ENCODE measurements at regions not wholly inside any gene's neighbourhood (a gene's known extent, or its start where the extent isn't known, plus 50 kb on each side); places are given as distances from the start of the nearest gene placed in this dataset.

- no peak overlapping the region for H3K9ac ChIP-seq (ENCODE audit: extremely low read depth, insufficient read length, low read length)
- H3K4me3 Mint-ChIP-seq, result no peak overlapping the region
- no peak overlapping the region for H2BK15ac ChIP-seq (ENCODE audit: low read depth, low read length)
- no peak overlapping the region for H3K23ac ChIP-seq (ENCODE audit: insufficient read length, low read depth, low read length)
- H4K91ac ChIP-seq (ENCODE audit: insufficient read length, low read depth, low read length), result no peak overlapping the region
- no peak overlapping the region for H3K4me2 ChIP-seq (ENCODE audit: insufficient read depth, insufficient read length, low read length)
- H3K4ac ChIP-seq (ENCODE audit: low read depth, low read length), result no peak overlapping the region
- no peak overlapping the region for H3K27ac Mint-ChIP-seq
- TF ChIP-seq CTCF (conservative IDR thresholded peaks at IDR 0.05), result no peak
- peaks cover 2% of the 10 kb centered on the region; the same call in 1 of the 2 replicates for H3K4me1 ChIP-seq (ENCODE audit: insufficient read depth, low read length)
- H2BK120ac ChIP-seq (ENCODE audit: low read depth, low read length, poor library complexity, severe bottlenecking), result no peak overlapping the region
- no peaks in the 10 kb centered on the region for H3K27me3 Mint-ChIP-seq (ENCODE audit: low read depth)
- H3K9me3 Mint-ChIP-seq, result no peaks in the 10 kb centered on the region; a peak in 1 of 5 replicates
- H3K79me2 ChIP-seq (ENCODE audit: insufficient read depth, low read length), result no peaks in the 10 kb centered on the region
- H4K20me1 ChIP-seq (ENCODE audit: control insufficient read depth, insufficient read depth, insufficient read length), result no peaks in the 10 kb centered on the region
- H3T11ph ChIP-seq (ENCODE audit: low read length), result no peak overlapping the region
- peaks cover 0 to 3% (median 0%) of the 10 kb centered on the region in 3 experiments; a peak in 1 of 7 replicates for H3K36me3 Mint-ChIP-seq (ENCODE audit: insufficient read depth in 1 of 3, low read depth in 3 of 3)
- no peak overlapping the region for H2AFZ ChIP-seq (ENCODE audit: low read length)
- H4K5ac ChIP-seq (ENCODE audit: insufficient read length, low read depth, low read length), result no peak overlapping the region
- H4K8ac ChIP-seq (replicated peaks; ENCODE audit: insufficient read length, low read depth, low read length), result no peak overlapping the region
- H3K18ac ChIP-seq (ENCODE audit: insufficient read length, low read depth, low read length), result no peak overlapping the region
- no peak overlapping the region for H3K56ac ChIP-seq (ENCODE audit: insufficient read length, low read depth, low read length)
- no peak overlapping the region for H3K27ac ChIP-seq (ENCODE audit: insufficient read length, low read depth, low read length)
- H2AK5ac ChIP-seq (ENCODE audit: insufficient read length, low read length), result no peak overlapping the region
- no peaks in the 10 kb centered on the region for H3K27me3 ChIP-seq (ENCODE audit: insufficient read depth, low read length)
- no peaks in the 10 kb centered on the region for H3K9me3 ChIP-seq (ENCODE audit: control insufficient read depth, low read depth, low read length)
- WGBS (ENCODE audit: extremely low coverage, insufficient read length, low lambda C conversion rate), result no CpG with 5 or more reads among the region's 2 CpGs
- no peaks in the 10 kb centered on the region for H3K23me2 ChIP-seq (ENCODE audit: insufficient read length, low read depth, low read length, poor library complexity, severe bottlenecking)
- no peak overlapping the region for H2BK12ac ChIP-seq (ENCODE audit: insufficient read length, low read depth, low read length)
- DNase-seq, result no peak
- H3K4me1 Mint-ChIP-seq, result peaks cover 3 to 11% of the 10 kb centered on the region in 2 experiments; a peak in 2 of 4 replicates
- H3K79me1 ChIP-seq (ENCODE audit: insufficient read depth, low read depth, low read length, poor library complexity, severe bottlenecking), result no peaks in the 10 kb centered on the region
- H2BK5ac ChIP-seq (ENCODE audit: insufficient read length, low read length), result no peak overlapping the region
- H3K14ac ChIP-seq (ENCODE audit: insufficient read depth, low read length), result no peak overlapping the region
- H2BK20ac ChIP-seq (ENCODE audit: low read depth, low read length, poor library complexity, severe bottlenecking), result no peak overlapping the region
Observed at GRCh38 chr5:115718927-115719326, 93.1 kb upstream of the TMED7 start.

Measured in H9 (cell line).